ENCODE measurements at regions not wholly inside any gene's neighbourhood (a gene's known extent, or its start where the extent isn't known, plus 50 kb on each side); places are given as distances from the start of the nearest gene placed in this dataset.

GRCh38 chr2:8394569-8395359, 287.1 kb upstream of the ID2 start:
- TF ChIP-seq CTCF (IDR thresholded peaks at IDR 0.05) (no peak), EP300 (IDR thresholded peaks at IDR 0.05) (no peak), POLR2A (IDR thresholded peaks at IDR 0.05) (no peak), POLR2AphosphoS5 (IDR thresholded peaks at IDR 0.05) (no peak)
- no peaks in the 10 kb centered on the region for H3K36me3 ChIP-seq
- H3K4me3 ChIP-seq = no peak overlapping the region
- WGBS, 5 donors = 93 to 96% (median 94%) methylated on average over 9 of the region's 9 CpGs
- no peak overlapping the region for H3K27ac ChIP-seq
- no peak for DNase-seq
- intact Hi-C loops (cut with DNase I; ENCODE audit: low total_unique reads) = no loop called here
- H3K4me1 ChIP-seq = peaks cover 0 to under 1% (median 0%) of the 10 kb centered on the region in 4 donors
- no peaks in the 10 kb centered on the region for H3K9me3 ChIP-seq
- no peaks in the 10 kb centered on the region for H3K27me3 ChIP-seq

GRCh38 chr2:8395718-8396117, 286.1 kb upstream of the ID2 start:
- H3K9me3 ChIP-seq = no peaks in the 10 kb centered on the region
- H3K36me3 ChIP-seq = no peaks in the 10 kb centered on the region
- H3K27ac ChIP-seq = no peak overlapping the region
- TF ChIP-seq POLR2A (IDR thresholded peaks at IDR 0.05) = no peak
- no peak for TF ChIP-seq CTCF (IDR thresholded peaks at IDR 0.05)
- no peak for TF ChIP-seq EP300 (IDR thresholded peaks at IDR 0.05)
- no peaks in the 10 kb centered on the region for H3K27me3 ChIP-seq
- H3K4me3 ChIP-seq = no peak overlapping the region
- H3K4me1 ChIP-seq = no peaks in the 10 kb centered on the region
- DNase-seq = no peak
- WGBS, 5 donors = 43 to 87% (median 78%) methylated on average over 1 of the region's 1 CpG
- intact Hi-C loops (cut with DNase I; ENCODE audit: low total_unique reads) = no loop called here

- no peaks in the 10 kb centered on the region for H3K9me3 ChIP-seq
- TF ChIP-seq CTCF (IDR thresholded peaks at IDR 0.05) = no peak
- TF ChIP-seq POLR2A (IDR thresholded peaks at IDR 0.05) = no peak
- WGBS, 5 donors = 67 to 96% (median 83%) methylated on average over 13 of the region's 13 CpGs
- H3K4me3 ChIP-seq = no peak overlapping the region
- DNase-seq = no peak
- H3K36me3 ChIP-seq = no peaks in the 10 kb centered on the region
- no peaks in the 10 kb centered on the region for H3K27me3 ChIP-seq
- H3K27ac ChIP-seq = no peak overlapping the region
- H3K4me1 ChIP-seq = no peaks in the 10 kb centered on the region
- intact Hi-C loops (cut with DNase I; ENCODE audit: low total_unique reads) = no loop called here
Measured at GRCh38 chr2:8398040-8398668, 283.7 kb upstream of the ID2 start.

GRCh38 chr2:8399731-8400130, 282.1 kb upstream of the ID2 start:
- no peak overlapping the region for H3K4me3 ChIP-seq
- no peaks in the 10 kb centered on the region for H3K4me1 ChIP-seq
- intact Hi-C loops (cut with DNase I; ENCODE audit: low total_unique reads) = no loop called here
- H3K27me3 ChIP-seq = no peaks in the 10 kb centered on the region
- H3K27ac ChIP-seq = no peak overlapping the region
- no peak for DNase-seq
- TF ChIP-seq POLR2AphosphoS5 (IDR thresholded peaks at IDR 0.05) (no peak), EP300 (IDR thresholded peaks at IDR 0.05) (no peak), CTCF (IDR thresholded peaks at IDR 0.05) (no peak), POLR2A (IDR thresholded peaks at IDR 0.05) (no peak)
- H3K9me3 ChIP-seq = no peaks in the 10 kb centered on the region
- no peaks in the 10 kb centered on the region for H3K36me3 ChIP-seq
- 89 to 95% (median 93%) methylated on average over 4 of the region's 4 CpGs for WGBS, 5 donors
